ENCODE measurements at regions not wholly inside any gene's neighbourhood (a gene's known extent, or its start where the extent isn't known, plus 50 kb on each side); places are given as distances from the start of the nearest gene placed in this dataset.

- Histone ChIP-seq H2BK5ac (ENCODE audit: low read depth, low read length) (no peak overlapping the region), H3K4me3 (ENCODE audit: extremely low read depth in 1 of 4, insufficient read depth in 2 of 4, low read depth in 3 of 4, low read length in 4 of 4) (no peak overlapping the region), H2BK20ac (ENCODE audit: low read length) (no peak overlapping the region), H3K4me1 (replicated peaks in 1 of 4; ENCODE audit: control insufficient read depth in 3 of 4, insufficient read depth in 4 of 4, low read length in 3 of 4) (peaks cover 0 to 4% (median 1%) of the 10 kb centered on the region in 4 experiments; a peak in 4 of 7 replicates), H3K79me2 (ENCODE audit: control insufficient read depth in 1 of 2, insufficient read depth in 2 of 2, low read length in 2 of 2) (no peaks in the 10 kb centered on the region), H2BK12ac (ENCODE audit: low read depth, low read length) (no peak overlapping the region; the same call in 1 of the 2 replicates), H3K56ac (replicated peaks; ENCODE audit: insufficient read length, low read depth, low read length) (no peak overlapping the region), H3K9me3 (ENCODE audit: insufficient read depth in 2 of 2, low read depth in 1 of 2, low read length in 1 of 2) (no peaks in the 10 kb centered on the region), H2BK15ac (ENCODE audit: low read length) (no peak overlapping the region), H3K79me1 (ENCODE audit: low read depth, low read length) (no peaks in the 10 kb centered on the region), H2AK5ac (ENCODE audit: low read depth, low read length) (no peak overlapping the region), H3K14ac (ENCODE audit: insufficient read length) (no peak overlapping the region), H3K27ac (ENCODE audit: low read depth, low read length) (no peak overlapping the region), H4K5ac (ENCODE audit: insufficient read length, low read depth, low read length) (no peak overlapping the region), H3K4ac (replicated peaks; ENCODE audit: insufficient read length, low read depth, low read length) (no peak overlapping the region), H3K23ac (ENCODE audit: insufficient read length) (no peak overlapping the region), H3K36me3 (ENCODE audit: control insufficient read depth in 2 of 4, insufficient read depth in 4 of 4, low read length in 3 of 4) (no peaks in the 10 kb centered on the region), H3K9ac (replicated peaks in 1 of 4; ENCODE audit: extremely low read depth in 1 of 4, low read depth in 3 of 4, low read length in 3 of 4) (no peak overlapping the region), H3K27me3 (replicated peaks in 1 of 4; ENCODE audit: control insufficient read depth in 3 of 4, extremely low read depth in 1 of 4, insufficient read depth in 3 of 4, low read length in 3 of 4) (peaks cover 0 to 2% (median 0%) of the 10 kb centered on the region in 4 experiments; a peak in 1 of 7 replicates), H3K4me2 (ENCODE audit: insufficient read depth in 1 of 2, low read depth in 2 of 2, low read length in 2 of 2) (no peak overlapping the region), H3K23me2 (ENCODE audit: low read depth, low read length) (no peaks in the 10 kb centered on the region), H2BK120ac (replicated peaks; ENCODE audit: low read depth, low read length) (no peak overlapping the region), H4K91ac (replicated peaks; ENCODE audit: insufficient read length, low read length) (no peak overlapping the region), H3K18ac (ENCODE audit: extremely low read depth, low read length) (no peak overlapping the region), H2AFZ (ENCODE audit: low read length) (no peak overlapping the region), H4K8ac (ENCODE audit: extremely low read depth, insufficient read depth, low read length) (no peak overlapping the region), H4K20me1 (replicated peaks in 1 of 2; ENCODE audit: control insufficient read depth in 1 of 2, insufficient read depth in 2 of 2, low read length in 2 of 2) (no peaks in the 10 kb centered on the region)
- POLR2A ChIA-PET (ENCODE audit: partially characterized antibody), result no interaction called here
- no peak for TF ChIP-seq EZH2 (IDR thresholded peaks at IDR 0.05; ENCODE audit: low read depth, low read length, severe bottlenecking)
- no peak for TF ChIP-seq BACH1 (IDR thresholded peaks at IDR 0.05; ENCODE audit: low read length)
- no peak for TF ChIP-seq JUN (IDR thresholded peaks at IDR 0.05; ENCODE audit: low read depth, low read length)
- no peak for TF ChIP-seq JUND (IDR thresholded peaks at IDR 0.05; ENCODE audit: low read length)
- no peak for TF ChIP-seq TBP (IDR thresholded peaks at IDR 0.05; ENCODE audit: low read depth, low read length)
- no peak for TF ChIP-seq SP2 (IDR thresholded peaks at IDR 0.05; ENCODE audit: low read length)
- no peak for TF ChIP-seq KDM1A (IDR thresholded peaks at IDR 0.05; ENCODE audit: borderline replicate concordance, low read length)
- TF ChIP-seq TAF1 (IDR thresholded peaks at IDR 0.05; ENCODE audit: low read depth, low read length), result no peak
- TF ChIP-seq NRF1 (IDR thresholded peaks at IDR 0.05; ENCODE audit: low read depth, low read length), result no peak
- no peak for TF ChIP-seq SIRT6 (IDR thresholded peaks at IDR 0.05; ENCODE audit: low read length)
- TF ChIP-seq EGR1 (IDR thresholded peaks at IDR 0.05; ENCODE audit: borderline replicate concordance, low read depth, low read length), result no peak
- no peak for TF ChIP-seq CBX5 (IDR thresholded peaks at IDR 0.05; ENCODE audit: low read depth, low read length)
- CTCF ChIA-PET (ENCODE audit: partially characterized antibody), result interaction anchor here (0.7 to 1.4 kb wide), 4 partner anchors 57 to 459 kb away, joined by 3 to 4 read pairs (median 3); no protein-coding TSS in a partner anchor
- 87% methylated on average over 11 of the region's 11 CpGs; no CpG with 5 or more reads in 1 of the 2 experiments for WGBS, 2 experiments (ENCODE audit: extremely low coverage in 1 of 2, insufficient coverage in 1 of 2, insufficient read length in 1 of 2, insufficient replicate concordance in 2 of 2, low coverage in 1 of 2, low lambda C conversion rate in 2 of 2, missing lambda C conversion rate in 1 of 2)
- FAIRE-seq (no peak), DNase-seq (ENCODE audit: low read depth in 1 of 2, low spot score in 2 of 2) (no peak)
Measured at GRCh38 chr20:6700563-6701329, 66.7 kb upstream of the BMP2 start.
